COR-L47 (cell line): ENCODE measurements at regions not wholly inside any gene's neighbourhood (a gene's known extent, or its start where the extent isn't known, plus 50 kb on each side); places are given as distances from the start of the nearest gene placed in this dataset.

Experiments
- DNase-seq: peaks from one replicate; lab custom pipeline; 2025; lab: John Stamatoyannopoulos, UW

- no peak for DNase-seq
Measured at GRCh38 chr4:162732876-162733275, 433.8 kb downstream of the NAF1 start.

- no peak for DNase-seq
Measured at GRCh38 chr4:162727766-162728165, 438.9 kb downstream of the NAF1 start.

GRCh38 chr4:162727232-162727631, 439.5 kb downstream of the NAF1 start:
- no peak for DNase-seq

GRCh38 chr4:162715401-162715800, 451.3 kb downstream of the NAF1 start:
- DNase-seq: no peak

- no peak for DNase-seq
Measured at GRCh38 chr4:162707962-162708361, 458.7 kb downstream of the NAF1 start.

- no peak for DNase-seq
Measured at GRCh38 chr4:162706632-162707031, 460.1 kb downstream of the NAF1 start.

- no peak for DNase-seq
Measured at GRCh38 chr4:162706051-162706450, 460.6 kb downstream of the NAF1 start.

GRCh38 chr4:162705130-162705803, 461.4 kb downstream of the NAF1 start:
- DNase-seq: no peak

- no peak for DNase-seq
Measured at GRCh38 chr4:162700815-162701361, 465.8 kb downstream of the NAF1 start.

- no peak for DNase-seq
Measured at GRCh38 chr4:162700358-162700757, 466.3 kb downstream of the NAF1 start.

- no peak for DNase-seq
Measured at GRCh38 chr4:162699629-162700028, 467.1 kb downstream of the NAF1 start.

GRCh38 chr4:162685410-162685809, 481.3 kb downstream of the NAF1 start:
- DNase-seq: no peak

GRCh38 chr4:162684998-162685397, 481.7 kb downstream of the NAF1 start:
- no peak for DNase-seq

- DNase-seq: no peak
Measured at GRCh38 chr4:162684371-162684700, 482.4 kb downstream of the NAF1 start.

- DNase-seq: no peak
Measured at GRCh38 chr4:162683659-162684370, 482.9 kb downstream of the NAF1 start.

GRCh38 chr4:162682651-162683050, 484.0 kb downstream of the NAF1 start:
- no peak for DNase-seq

GRCh38 chr4:162681212-162681611, 485.5 kb downstream of the NAF1 start:
- no peak for DNase-seq

- DNase-seq: no peak
Measured at GRCh38 chr4:162675661-162676060, 491.0 kb downstream of the NAF1 start.

- no peak for DNase-seq
Measured at GRCh38 chr4:162661913-162662312, 498.1 kb upstream of the FSTL5 start.

- no peak for DNase-seq
Measured at GRCh38 chr4:162659716-162660115, 495.9 kb upstream of the FSTL5 start.

- DNase-seq: no peak
Measured at GRCh38 chr4:162657966-162658365, 494.2 kb upstream of the FSTL5 start.

GRCh38 chr4:162650166-162650565, 486.4 kb upstream of the FSTL5 start:
- no peak for DNase-seq

GRCh38 chr4:162645381-162645780, 481.6 kb upstream of the FSTL5 start:
- DNase-seq: no peak

- DNase-seq: no peak
Measured at GRCh38 chr4:162644346-162644745, 480.5 kb upstream of the FSTL5 start.
